GM23338 (cell line): ENCODE measurements at regions not wholly inside any gene's neighbourhood (a gene's known extent, or its start where the extent isn't known, plus 50 kb on each side); places are given as distances from the start of the nearest gene placed in this dataset.

Experiments
- ATAC-seq: fragments of 200-7000 bp; cut with Tn5 transposase; 3 replicates; pipeline ENCODE4 v1.9.1; 2020
- DNase-seq: peaks from one replicate; pipeline ENCODE4 v3.0.0-alpha.2; 2015; ENCODE audit warnings: low spot score
- H2AFZ ChIP-seq: fragments of 200-600 bp; sonication (generic); 2 replicates; pipeline ENCODE4 v1.8.0; 2016; ENCODE audit warnings: antibody characterized with exemption, mild to moderate bottlenecking, moderate library complexity
- H3F3A ChIP-seq: fragments of 200-600 bp; sonication (generic); replicated peaks from 2 replicates; pipeline ENCODE4 v1.8.0; 2017; ENCODE audit warnings: antibody characterized with exemption, mixed run types, low read depth
- H3K27ac ChIP-seq: fragments of 200-600 bp; sonication (generic); 2 replicates; pipeline ENCODE4 v1.6.1; 2016; ENCODE audit warnings: low read depth
- H3K27me3 ChIP-seq: fragments of 200-600 bp; sonication (generic); 2 replicates; pipeline ENCODE4 v1.8.0; 2016; ENCODE audit warnings: mild to moderate bottlenecking, mixed run types, moderate library complexity; ENCODE audit not compliant: insufficient read depth
- H3K36me3 ChIP-seq: fragments of 200-600 bp; sonication (generic); 2 replicates; pipeline ENCODE4 v1.8.0; 2016; ENCODE audit warnings: mild to moderate bottlenecking; ENCODE audit not compliant: insufficient read depth
- H3K4me1 ChIP-seq: fragments of 200-600 bp; sonication (generic); 2 replicates; pipeline ENCODE4 v1.8.0; 2016; ENCODE audit warnings: mild to moderate bottlenecking, moderate library complexity; ENCODE audit not compliant: insufficient read depth
- H3K4me2 ChIP-seq: fragments of 200-600 bp; sonication (generic); 2 replicates; pipeline ENCODE4 v1.7.1; 2017; ENCODE audit warnings: mixed run types
- H3K4me3 ChIP-seq: fragments of 200-600 bp; sonication (generic); 2 replicates; pipeline ENCODE4 v1.6.1; 2016; ENCODE audit warnings: mixed run types
- H3K79me2 ChIP-seq: fragments of 200-600 bp; sonication (generic); replicated peaks from 2 replicates; pipeline ENCODE4 v1.8.0; 2017; ENCODE audit warnings: mild to moderate bottlenecking; ENCODE audit not compliant: insufficient read depth
- H3K9me2 ChIP-seq: fragments of 200-600 bp; sonication (generic); 2 replicates; pipeline ENCODE4 v1.8.0; 2017; ENCODE audit not compliant: insufficient read depth
- H4K20me1 ChIP-seq: fragments of 200-600 bp; sonication (generic); replicated peaks from 2 replicates; pipeline ENCODE4 v1.8.0; 2017; ENCODE audit warnings: mild to moderate bottlenecking; ENCODE audit not compliant: insufficient read depth
- H3K27ac Mint-ChIP-seq: 2 replicates; pipeline ENCODE4 v1.8.0; 2020; ENCODE audit warnings: inconsistent platforms, mild to moderate bottlenecking, moderate library complexity, mixed read lengths
- H3K27me3 Mint-ChIP-seq: 3 replicates; pipeline ENCODE4 v1.8.0; 2022; ENCODE audit warnings: low read depth, mild to moderate bottlenecking, moderate library complexity, mixed read lengths, inconsistent platforms; ENCODE audit not compliant: insufficient read depth, poor library complexity
- H3K36me3 Mint-ChIP-seq: 3 replicates; pipeline ENCODE4 v1.8.0; 2021; ENCODE audit warnings: low read depth, mild to moderate bottlenecking, inconsistent platforms, moderate library complexity, mixed read lengths
- H3K4me1 Mint-ChIP-seq: 3 replicates; pipeline ENCODE4 v1.8.0; 2020; ENCODE audit warnings: mild to moderate bottlenecking, inconsistent platforms, mixed read lengths
- H3K4me3 Mint-ChIP-seq: 3 replicates; pipeline ENCODE4 v1.8.0; 2021; ENCODE audit warnings: moderate library complexity, mild to moderate bottlenecking, inconsistent platforms, mixed read lengths
- H3K9me3 Mint-ChIP-seq: 3 replicates; pipeline ENCODE4 v1.8.0; 2020; ENCODE audit warnings: moderate library complexity, mild to moderate bottlenecking, inconsistent platforms, mixed read lengths
- CREB1 ChIP-seq: fragments of 250-450 bp; sonication (Bioruptor Pico); IDR thresholded peaks from 2 replicates; pipeline ENCODE4 v1.5.0; 2020; ENCODE audit warnings: low read depth, mild to moderate bottlenecking, moderate library complexity
- CTCF ChIP-seq, 2 experiments: fragments of 200-600 bp in 1 of 2; sonication (generic) in 1 of 2; conservative IDR thresholded peaks; 2 replicates each; pipeline versions ENCODE4 v1.5.1 to v1.6.1; 2016 to 2017; ENCODE audit warnings: antibody characterized with exemption in 2 of 2, low read depth in 2 of 2, mild to moderate bottlenecking in 2 of 2, moderate library complexity in 1 of 2
- ETS1 ChIP-seq: IDR thresholded peaks from 2 replicates; pipeline ENCODE4 v1.6.1; 2016; ENCODE audit warnings: antibody characterized with exemption
- EZH2 ChIP-seq: fragments of 200-600 bp; sonication (generic); IDR thresholded peaks from one replicate; pipeline ENCODE4 v1.8.0; 2017; ENCODE audit warnings: antibody characterized with exemption, mild to moderate bottlenecking, low read depth; ENCODE audit not compliant: unreplicated experiment
- EZH2phosphoT487 ChIP-seq: fragments of 200-600 bp; sonication (generic); IDR thresholded peaks from one replicate; pipeline ENCODE4 v1.8.1; 2018; ENCODE audit warnings: antibody characterized with exemption; ENCODE audit not compliant: unreplicated experiment
- JUNB ChIP-seq: IDR thresholded peaks from one replicate; pipeline ENCODE4 v1.6.1; 2016; ENCODE audit warnings: antibody characterized with exemption; ENCODE audit not compliant: unreplicated experiment
- NANOG ChIP-seq: IDR thresholded peaks from 2 replicates; pipeline ENCODE4 v1.6.1; 2016; ENCODE audit warnings: antibody characterized with exemption, borderline replicate concordance
- POLR2AphosphoS5 ChIP-seq: IDR thresholded peaks from 2 replicates; pipeline ENCODE4 v1.6.1; 2016; ENCODE audit warnings: antibody characterized with exemption, low read depth
- REST ChIP-seq: IDR thresholded peaks from one replicate; pipeline ENCODE4 v1.6.1; 2018; ENCODE audit warnings: antibody characterized with exemption; ENCODE audit not compliant: unreplicated experiment
- STAT1 ChIP-seq: IDR thresholded peaks from one replicate; pipeline ENCODE4 v1.6.1; 2016; ENCODE audit warnings: antibody characterized with exemption; ENCODE audit not compliant: unreplicated experiment
- ZNF114 ChIP-seq: fragments of 250-450 bp; sonication (Bioruptor Pico); IDR thresholded peaks from 2 replicates; pipeline ENCODE4 v1.5.0; 2020; ENCODE audit warnings: mild to moderate bottlenecking, moderate library complexity
- ZNF331 ChIP-seq: fragments of 250-450 bp; sonication (Bioruptor Pico); IDR thresholded peaks from 2 replicates; pipeline ENCODE4 v1.5.0; 2020; ENCODE audit warnings: low read depth, mild to moderate bottlenecking, moderate library complexity

GRCh38 chr3:143207338-143207961 lies 87.9 kb downstream of the CHST2 start (continued):
- TF ChIP-seq CTCF (conservative IDR thresholded peaks at IDR 0.05; ENCODE audit: low read depth in 2 of 2) (no peak), JUNB (no peak), EZH2phosphoT487 (no peak), CREB1 (no peak), ETS1 (no peak), EZH2 (no peak)

- H3K9me3 Mint-ChIP-seq: peaks cover 3% of the 10 kb centered on the region; the same call in 1 of the 3 replicates
- no peak overlapping the region for H3K27ac Mint-ChIP-seq
- TF ChIP-seq EZH2: no peak
- no peak for TF ChIP-seq NANOG
- TF ChIP-seq EZH2phosphoT487: no peak
- TF ChIP-seq STAT1: no peak
- no peak for TF ChIP-seq ETS1
- TF ChIP-seq ZNF114 (CRISPR knock-in tag): no peak
- TF ChIP-seq CREB1: no peak
- no peak for TF ChIP-seq ZNF331
- no peak for TF ChIP-seq JUNB
- TF ChIP-seq POLR2AphosphoS5: no peak
- no peak for TF ChIP-seq REST
Observed at GRCh38 chr3:143208976-143209714, 89.6 kb downstream of the CHST2 start.

More at GRCh38 chr3:143208976-143209714, 89.6 kb downstream of the CHST2 start:
- H3K27ac ChIP-seq: no peak overlapping the region
- no peak for DNase-seq
- peaks cover 12% of the 10 kb centered on the region for H3K4me1 Mint-ChIP-seq
- H3K4me2 ChIP-seq: no peak overlapping the region
- H3K79me2 ChIP-seq: no peaks in the 10 kb centered on the region
- no peak for ATAC-seq
- 0 out of 2 replicates have a peak, but pooled peaks cover 3% of the 10 kb centered on the region for H3K4me1 ChIP-seq
- H3K27me3 Mint-ChIP-seq: no peaks in the 10 kb centered on the region
- H3K9me2 ChIP-seq: 0 out of 2 replicates have a peak, but pooled peaks cover 3% of the 10 kb centered on the region
- H3F3A ChIP-seq: no peaks in the 10 kb centered on the region
- H3K36me3 Mint-ChIP-seq: no peaks in the 10 kb centered on the region
- H3K27me3 ChIP-seq: no peaks in the 10 kb centered on the region
- no peak overlapping the region for H2AFZ ChIP-seq
- H4K20me1 ChIP-seq: no peaks in the 10 kb centered on the region
- H3K36me3 ChIP-seq: no peaks in the 10 kb centered on the region
- H3K4me3 ChIP-seq: no peak overlapping the region
- H3K4me3 Mint-ChIP-seq: no peak overlapping the region
